PC-9 (cell line): ENCODE measurements at regions not wholly inside any gene's neighbourhood (a gene's known extent, or its start where the extent isn't known, plus 50 kb on each side); places are given as distances from the start of the nearest gene placed in this dataset.

Source experiments
- CTCF ChIP-seq: fragments of 200-600 bp; sonication (generic); conservative IDR thresholded peaks from 2 replicates; pipeline ENCODE4 v1.6.1; 2017; ENCODE audit warnings: mixed run types, antibody characterized with exemption, mild to moderate bottlenecking, moderate library complexity
- EZH2 ChIP-seq: fragments of 200-600 bp; sonication (generic); IDR thresholded peaks from 2 replicates; pipeline ENCODE4 v1.8.0; 2017; ENCODE audit warnings: antibody characterized with exemption, low read depth

- TF ChIP-seq CTCF (no peak; the same call in 1 of the 2 replicates), EZH2 (no peak)
Observed at GRCh38 chr6:73985891-73986290, 289.9 kb downstream of the CD109 start.
